Pancreas (tissue), 10 donors: ENCODE measurements at regions not wholly inside any gene's neighbourhood (a gene's known extent, or its start where the extent isn't known, plus 50 kb on each side); places are given as distances from the start of the nearest gene placed in this dataset.
"Not testable (repeated sequence)": the region's sequence is repeated elsewhere in the genome, so short reads cannot be mapped to it uniquely, and the experiment has no call there.

Experiments used
- ATAC-seq, 4 donors: fragments of 200-7000 bp; cut with Tn5 transposase; one replicate each; pipeline versions ENCODE4 v1.8.0 to v1.9.1; 2020; ENCODE audit warnings: mild to moderate bottlenecking in 4 of 4, moderate library complexity in 4 of 4
- DNase-seq, 6 donors: peaks; one replicate each; pipeline ENCODE4 v3.0.0-alpha.2; 2020
- FAIRE-seq: peaks from 2 replicates; lab custom pipeline; 2012; peaks lifted over from hg19 to GRCh38; lab: Jason Lieb, UNC
- H3K27ac ChIP-seq, 4 donors: fragments of 200-600 bp; sonication (generic); 1 replicate in 3 of 4; 2 replicates in 1 of 4; pipeline versions ENCODE4 v1.5.0 to v1.8.0; 2020
- H3K27me3 ChIP-seq, 4 donors: fragments of 200-600 bp; one replicate each; pipeline ENCODE4 v1.8.0; 2021
- H3K36me3 ChIP-seq, 3 donors: fragments of 200-600 bp; sonication (generic) in 1 of 3; one replicate each; pipeline versions ENCODE4 v1.5.0 to v1.8.0; 2020 to 2021
- H3K4me1 ChIP-seq, 3 donors: fragments of 200-600 bp; one replicate each; pipeline ENCODE4 v1.8.0; 2021
- H3K4me3 ChIP-seq, 4 donors: fragments of 200-600 bp; sonication (generic) in 2 of 4; one replicate each; pipeline versions ENCODE4 v1.5.0 to v1.8.0; 2020 to 2021
- H3K9me3 ChIP-seq, 4 donors: fragments of 200-600 bp; one replicate each; pipeline ENCODE4 v1.8.0; 2021
- CTCF ChIP-seq, 4 donors: fragments of 200-600 bp; sonication (generic) in 3 of 4; IDR thresholded peaks; one replicate each; pipeline versions ENCODE4 v1.5.0 to v1.8.0; 2021; ENCODE audit warnings: antibody characterized with exemption in 4 of 4
- WGBS, 2 donors: extraction: QIAGEN DNeasy Blood & Tissue Kit; methylation state at CpG; one replicate each; pipeline ENCODE4 v1.1.7; 2013; 5-methylcytosine and 5-hydroxymethylcytosine counted together
- intact Hi-C, 3 donors: fragments of 100-400 bp; cut with DNase I; formaldehyde crosslinking; loops; one replicate each; pipeline versions ENCODE4 v1.11.1 to v1.14.2; 2022
- donor health status: healthy with polysubstance abuse.
- donor health status: DM: no; HTN: no; CAD: no; lungs with moderate emphysema.
- donor health status: DM: no; HTN: no; CAD: no.
- donor health status: control.
- donor health status: control.
- donor health status: Bipolar disorder and iron deficiency.
- donor health status: DM: yes; HTN: yes; CAD: no.
- donor health status: DM: no; HTN: no; CAD: no.
- donor health status: DM: no; HTN: no; CAD: no.
- donor health status: DM: yes; HTN: yes; CAD: no.

GRCh38 chr6:890201-890600, 197.3 kb upstream of the EXOC2 start:
- Histone ChIP-seq H3K27me3 (no peaks in the 10 kb centered on the region), H3K9me3 (no peaks in the 10 kb centered on the region), H3K36me3 (no peaks in the 10 kb centered on the region), H3K27ac (no peak overlapping the region), H3K4me3 (no peak overlapping the region), H3K4me1 (peaks cover 0 to 4% (median 0%) of the 10 kb centered on the region in 3 donors)
- ATAC-seq = no peak
- DNase-seq = no peak
- intact Hi-C loops = loop anchor here in 1 of 3 donors (10.0 kb wide), 1 partner anchor 95 kb away; no protein-coding TSS in a partner anchor
- TF ChIP-seq CTCF (IDR thresholded peaks at IDR 0.05) = no peak
- no peak for FAIRE-seq
- WGBS, 2 donors = 90 to 95% methylated on average over 3 of the region's 3 CpGs

GRCh38 chr6:887583-888235, 194.8 kb upstream of the EXOC2 start:
- intact Hi-C loops = no loop called here
- H3K36me3 ChIP-seq = no peaks in the 10 kb centered on the region
- ATAC-seq = no peak
- peaks cover 4 to 15% (median 8%) of the 10 kb centered on the region in 3 donors for H3K4me1 ChIP-seq
- TF ChIP-seq CTCF (IDR thresholded peaks at IDR 0.05) = no peak
- WGBS, 2 donors = 91 to 95% methylated on average over 35 of the region's 35 CpGs
- no peaks in the 10 kb centered on the region for H3K9me3 ChIP-seq
- H3K27ac ChIP-seq = no peak overlapping the region
- no peaks in the 10 kb centered on the region for H3K27me3 ChIP-seq
- no peak for DNase-seq
- no peak overlapping the region for H3K4me3 ChIP-seq
- FAIRE-seq = no peak

GRCh38 chr6:886116-886515, 193.2 kb upstream of the EXOC2 start:
- H3K36me3 ChIP-seq, intact Hi-C loops, H3K4me3 ChIP-seq, ATAC-seq, H3K27ac ChIP-seq, FAIRE-seq, H3K27me3 ChIP-seq, DNase-seq, H3K9me3 ChIP-seq: not testable (repeated sequence)
- H3K4me1 ChIP-seq = peaks cover 4 to 15% (median 8%) of the 10 kb centered on the region in 3 donors
- 96 to 98% methylated on average over 9 of the region's 9 CpGs for WGBS, 2 donors

- FAIRE-seq (no peak), DNase-seq (peak in 1 of 6 donors; percentile 23)
These were observed 192.2 kb upstream of the EXOC2 start for GRCh38 chr6:885051-885590.

GRCh38 chr6:884570-884969, 191.6 kb upstream of the EXOC2 start:
- no peak for FAIRE-seq
- peak overlapping the region in 2 of 4 donors; percentile 34 to 53 for H3K27ac ChIP-seq
- ATAC-seq = peak; percentile 90 to 94 (median 92)

More at GRCh38 chr6:885051-885590, 192.2 kb upstream of the EXOC2 start:
- TF ChIP-seq CTCF (IDR thresholded peaks at IDR 0.05) = no peak
- 29% methylated on average over 7 of the region's 7 CpGs for WGBS, 2 donors
- H3K4me3 ChIP-seq = no peak overlapping the region
- H3K9me3 ChIP-seq = no peaks in the 10 kb centered on the region
- intact Hi-C loops = no loop called here
- H3K36me3 ChIP-seq = no peaks in the 10 kb centered on the region
- no peaks in the 10 kb centered on the region for H3K27me3 ChIP-seq
- ATAC-seq = peak; percentile 19 to 69 (median 42)
- H3K27ac ChIP-seq = peak overlapping the region in 2 of 4 donors; percentile 41 to 42
- H3K4me1 ChIP-seq = peaks cover 4 to 15% (median 8%) of the 10 kb centered on the region in 3 donors

More at GRCh38 chr6:884570-884969, 191.6 kb upstream of the EXOC2 start:
- 8 to 10% methylated on average over 2 of the region's 2 CpGs for WGBS, 2 donors
- H3K4me1 ChIP-seq = peaks cover 4 to 15% (median 8%) of the 10 kb centered on the region in 3 donors
- no peaks in the 10 kb centered on the region for H3K9me3 ChIP-seq
- TF ChIP-seq CTCF (IDR thresholded peaks at IDR 0.05) = no peak
- DNase-seq = peak in 3 of 6 donors; percentile 51 to 70 (median 69)
- no peaks in the 10 kb centered on the region for H3K27me3 ChIP-seq
- no peaks in the 10 kb centered on the region for H3K36me3 ChIP-seq
- intact Hi-C loops = no loop called here
- no peak overlapping the region for H3K4me3 ChIP-seq
